GM23338 (cell line): ENCODE measurements at regions not wholly inside any gene's neighbourhood (a gene's known extent, or its start where the extent isn't known, plus 50 kb on each side); places are given as distances from the start of the nearest gene placed in this dataset.
"Not testable (repeated sequence)": the region's sequence is repeated elsewhere in the genome, so short reads cannot be mapped to it uniquely, and the experiment has no call there.

ENCODE experiments used
- EZH2 ChIP-seq: fragments of 200-600 bp; sonication (generic); IDR thresholded peaks from one replicate; pipeline ENCODE4 v1.8.0; 2017; ENCODE audit warnings: antibody characterized with exemption, mild to moderate bottlenecking, low read depth; ENCODE audit not compliant: unreplicated experiment
- EZH2phosphoT487 ChIP-seq: fragments of 200-600 bp; sonication (generic); IDR thresholded peaks from one replicate; pipeline ENCODE4 v1.8.1; 2018; ENCODE audit warnings: antibody characterized with exemption; ENCODE audit not compliant: unreplicated experiment
- POLR2AphosphoS5 ChIP-seq: IDR thresholded peaks from 2 replicates; pipeline ENCODE4 v1.6.1; 2016; ENCODE audit warnings: antibody characterized with exemption, low read depth
- STAT1 ChIP-seq: IDR thresholded peaks from one replicate; pipeline ENCODE4 v1.6.1; 2016; ENCODE audit warnings: antibody characterized with exemption; ENCODE audit not compliant: unreplicated experiment
- TF ChIP-seq, protein P1 (sequence below), 2 experiments: fragments of 200-600 bp in 1 of 2; sonication (generic) in 1 of 2; conservative IDR thresholded peaks; 2 replicates each; pipeline versions ENCODE4 v1.5.1 to v1.6.1; 2016 to 2017; ENCODE audit warnings: antibody characterized with exemption in 2 of 2, low read depth in 2 of 2, mild to moderate bottlenecking in 2 of 2, moderate library complexity in 1 of 2

DNA sequence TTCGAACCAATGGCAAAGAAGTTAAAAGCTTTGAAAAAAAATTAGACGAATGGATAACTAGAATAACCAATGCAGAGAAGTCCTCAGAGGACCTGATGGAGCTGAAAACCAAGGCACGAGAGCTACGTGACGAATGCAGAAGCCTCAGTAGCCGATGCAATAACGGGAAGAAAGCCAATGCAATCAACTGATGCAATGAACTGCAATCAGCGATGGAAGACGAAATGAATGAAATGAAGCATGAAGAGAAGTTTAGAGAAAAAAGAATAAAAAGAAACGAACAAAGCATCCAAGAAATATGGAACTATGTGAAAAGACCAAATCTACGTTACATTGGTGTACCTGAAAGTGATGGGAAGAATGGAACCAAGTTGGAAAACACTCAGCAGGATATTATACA lies 52.6 kb upstream of the MRPS30 start:
- TF ChIP-seq, protein P1, sequence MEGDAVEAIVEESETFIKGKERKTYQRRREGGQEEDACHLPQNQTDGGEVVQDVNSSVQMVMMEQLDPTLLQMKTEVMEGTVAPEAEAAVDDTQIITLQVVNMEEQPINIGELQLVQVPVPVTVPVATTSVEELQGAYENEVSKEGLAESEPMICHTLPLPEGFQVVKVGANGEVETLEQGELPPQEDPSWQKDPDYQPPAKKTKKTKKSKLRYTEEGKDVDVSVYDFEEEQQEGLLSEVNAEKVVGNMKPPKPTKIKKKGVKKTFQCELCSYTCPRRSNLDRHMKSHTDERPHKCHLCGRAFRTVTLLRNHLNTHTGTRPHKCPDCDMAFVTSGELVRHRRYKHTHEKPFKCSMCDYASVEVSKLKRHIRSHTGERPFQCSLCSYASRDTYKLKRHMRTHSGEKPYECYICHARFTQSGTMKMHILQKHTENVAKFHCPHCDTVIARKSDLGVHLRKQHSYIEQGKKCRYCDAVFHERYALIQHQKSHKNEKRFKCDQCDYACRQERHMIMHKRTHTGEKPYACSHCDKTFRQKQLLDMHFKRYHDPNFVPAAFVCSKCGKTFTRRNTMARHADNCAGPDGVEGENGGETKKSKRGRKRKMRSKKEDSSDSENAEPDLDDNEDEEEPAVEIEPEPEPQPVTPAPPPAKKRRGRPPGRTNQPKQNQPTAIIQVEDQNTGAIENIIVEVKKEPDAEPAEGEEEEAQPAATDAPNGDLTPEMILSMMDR (conservative IDR thresholded peaks at IDR 0.05; ENCODE audit: low read depth in 2 of 2), result not testable (repeated sequence)
- not testable (repeated sequence) for TF ChIP-seq EZH2, POLR2AphosphoS5, EZH2phosphoT487, STAT1
